ENCODE measurements at regions not wholly inside any gene's neighbourhood (a gene's known extent, or its start where the extent isn't known, plus 50 kb on each side); places are given as distances from the start of the nearest gene placed in this dataset.

DNA sequence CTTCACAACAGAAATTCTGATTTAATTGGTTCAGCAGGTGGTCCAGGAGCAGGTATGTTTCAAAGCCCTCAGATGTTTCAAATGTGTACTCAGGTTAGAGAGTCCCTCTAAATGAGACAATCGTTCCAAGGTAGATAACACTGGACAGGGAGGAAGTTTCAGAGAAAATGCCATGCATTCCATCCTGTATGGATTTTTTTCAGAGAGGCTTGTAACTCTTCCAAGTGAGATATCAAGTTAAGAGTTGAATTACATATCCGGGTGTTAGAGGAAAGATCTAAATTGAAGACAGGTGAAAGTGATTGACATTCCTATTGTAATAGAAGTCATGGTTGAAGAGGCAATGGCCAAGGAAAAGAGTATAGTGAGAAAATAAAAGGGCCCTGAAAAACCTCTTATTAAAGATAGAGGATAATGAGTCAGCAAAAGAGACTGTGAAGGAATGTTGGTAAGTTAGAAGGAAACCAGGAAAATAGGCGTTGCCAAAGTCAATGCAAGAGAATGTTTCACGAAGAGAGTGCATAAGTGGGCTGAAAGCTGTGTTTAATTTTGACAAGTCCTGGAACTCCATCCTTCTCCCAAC, 105.8 kb downstream of the BMP4 start:
- Histone ChIP-seq H3K36me3 (no peaks in the 10 kb centered on the region), H3K27me3 (ENCODE audit: low read depth) (no peaks in the 10 kb centered on the region), H3K4me3 (no peak overlapping the region), H3K27ac (no peak overlapping the region), H3K9me3 (no peaks in the 10 kb centered on the region), H3K4me1 (no peaks in the 10 kb centered on the region)
- intact Hi-C loops (cut with DNase I): no loop called here
- ATAC-seq (peak in 1 of 2 donors; percentile 44), DNase-seq (no peak)
- TF ChIP-seq, protein P1, sequence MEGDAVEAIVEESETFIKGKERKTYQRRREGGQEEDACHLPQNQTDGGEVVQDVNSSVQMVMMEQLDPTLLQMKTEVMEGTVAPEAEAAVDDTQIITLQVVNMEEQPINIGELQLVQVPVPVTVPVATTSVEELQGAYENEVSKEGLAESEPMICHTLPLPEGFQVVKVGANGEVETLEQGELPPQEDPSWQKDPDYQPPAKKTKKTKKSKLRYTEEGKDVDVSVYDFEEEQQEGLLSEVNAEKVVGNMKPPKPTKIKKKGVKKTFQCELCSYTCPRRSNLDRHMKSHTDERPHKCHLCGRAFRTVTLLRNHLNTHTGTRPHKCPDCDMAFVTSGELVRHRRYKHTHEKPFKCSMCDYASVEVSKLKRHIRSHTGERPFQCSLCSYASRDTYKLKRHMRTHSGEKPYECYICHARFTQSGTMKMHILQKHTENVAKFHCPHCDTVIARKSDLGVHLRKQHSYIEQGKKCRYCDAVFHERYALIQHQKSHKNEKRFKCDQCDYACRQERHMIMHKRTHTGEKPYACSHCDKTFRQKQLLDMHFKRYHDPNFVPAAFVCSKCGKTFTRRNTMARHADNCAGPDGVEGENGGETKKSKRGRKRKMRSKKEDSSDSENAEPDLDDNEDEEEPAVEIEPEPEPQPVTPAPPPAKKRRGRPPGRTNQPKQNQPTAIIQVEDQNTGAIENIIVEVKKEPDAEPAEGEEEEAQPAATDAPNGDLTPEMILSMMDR (IDR thresholded peaks at IDR 0.05): no peak

DNA sequence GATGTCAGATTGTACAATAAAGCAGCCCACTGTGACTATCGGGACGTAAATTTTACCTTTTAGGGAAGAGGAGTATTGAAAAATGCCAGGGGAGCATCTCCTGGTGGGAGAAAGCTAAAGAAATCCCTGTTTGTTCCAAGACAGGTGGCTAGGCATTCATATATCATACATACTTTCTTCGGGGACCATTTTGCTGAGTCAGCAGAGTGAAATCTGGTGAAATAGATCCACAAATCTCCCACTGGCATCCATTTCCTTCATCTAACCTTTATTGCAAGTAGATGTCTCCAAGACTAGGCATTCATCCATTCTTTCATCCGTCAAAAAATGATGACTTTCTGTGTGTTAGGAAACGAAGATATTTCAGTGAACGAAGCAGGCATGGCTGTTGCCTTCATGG, 107.1 kb downstream of the BMP4 start:
- H3K9me3 ChIP-seq: no peaks in the 10 kb centered on the region
- DNase-seq: no peak
- H3K4me3 ChIP-seq: no peak overlapping the region
- H3K27me3 ChIP-seq (ENCODE audit: low read depth): no peaks in the 10 kb centered on the region
- no peaks in the 10 kb centered on the region for H3K36me3 ChIP-seq
- no peaks in the 10 kb centered on the region for H3K4me1 ChIP-seq
- intact Hi-C loops (cut with DNase I): no loop called here
- TF ChIP-seq, protein P1 (IDR thresholded peaks at IDR 0.05): no peak
- H3K27ac ChIP-seq: no peak overlapping the region
- no peak for ATAC-seq

DNA sequence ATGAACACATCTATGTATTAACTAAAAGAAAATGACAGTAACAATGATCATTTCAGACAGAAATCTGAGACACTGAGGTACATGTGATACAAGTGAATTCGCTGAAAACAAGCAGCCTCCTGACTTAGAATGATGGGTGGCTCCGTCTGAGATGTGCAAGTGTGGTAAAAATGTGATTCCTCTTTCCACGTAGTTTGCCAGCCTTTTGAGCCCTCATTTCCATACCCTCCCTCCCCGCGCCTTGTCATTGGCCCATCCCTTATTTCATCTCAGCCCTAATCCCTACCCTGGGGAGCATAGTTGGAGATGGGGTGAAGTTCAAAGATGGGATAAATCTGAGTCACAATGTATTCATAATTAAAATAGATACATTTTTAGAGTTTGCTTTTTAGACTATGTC, 107.8 kb downstream of the BMP4 start:
- no peaks in the 10 kb centered on the region for H3K4me1 ChIP-seq
- H3K27ac ChIP-seq: no peak overlapping the region
- no peaks in the 10 kb centered on the region for H3K27me3 ChIP-seq (ENCODE audit: low read depth)
- TF ChIP-seq, protein P1 (IDR thresholded peaks at IDR 0.05): no peak
- intact Hi-C loops (cut with DNase I): no loop called here
- ATAC-seq: no peak
- H3K36me3 ChIP-seq: no peaks in the 10 kb centered on the region
- no peak for DNase-seq
- no peaks in the 10 kb centered on the region for H3K9me3 ChIP-seq
- no peak overlapping the region for H3K4me3 ChIP-seq

DNA sequence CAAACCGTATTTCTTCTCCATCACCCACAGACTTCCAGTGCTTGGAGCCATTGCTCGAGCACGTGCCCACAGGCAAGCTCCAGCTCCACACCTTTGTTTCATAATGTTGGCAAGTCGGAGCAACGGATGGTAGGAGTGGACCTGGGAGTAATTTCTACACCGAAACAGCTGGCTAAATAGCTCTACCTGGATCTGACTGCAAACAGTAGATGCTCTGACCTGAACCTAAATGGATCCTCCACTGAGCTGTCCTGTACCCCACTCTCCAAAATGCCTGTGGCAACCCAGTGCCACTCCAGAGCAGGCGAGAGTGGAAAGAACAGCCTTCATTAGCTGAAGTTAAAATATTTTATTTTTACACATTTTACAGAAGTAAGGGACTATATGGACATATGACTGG, 108.7 kb downstream of the BMP4 start:
- DNase-seq (no peak), ATAC-seq (no peak)
- intact Hi-C loops (cut with DNase I): no loop called here
- Histone ChIP-seq H3K36me3 (no peaks in the 10 kb centered on the region), H3K4me1 (no peaks in the 10 kb centered on the region), H3K27ac (no peak overlapping the region), H3K9me3 (no peaks in the 10 kb centered on the region), H3K4me3 (no peak overlapping the region), H3K27me3 (ENCODE audit: low read depth) (no peaks in the 10 kb centered on the region)
- TF ChIP-seq, protein P1 (IDR thresholded peaks at IDR 0.05): no peak

DNA sequence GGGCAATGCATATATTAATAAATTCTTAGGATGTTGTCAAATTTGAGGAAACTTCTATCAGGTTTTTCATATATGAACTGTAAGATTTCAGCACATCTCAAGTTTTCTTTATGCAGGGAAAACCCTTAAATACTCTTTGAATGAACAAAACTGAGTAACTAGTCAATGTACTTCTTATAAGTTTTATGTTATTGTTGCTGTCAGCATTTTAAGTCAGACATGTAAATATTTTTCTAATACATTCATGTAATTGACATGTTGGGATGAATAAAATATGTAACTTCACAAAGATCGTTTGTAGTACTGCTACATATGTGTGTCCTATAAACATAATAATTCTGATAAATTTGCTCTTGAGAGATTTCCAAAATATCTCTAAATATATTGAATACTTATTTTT, 109.6 kb downstream of the BMP4 start:
- no peaks in the 10 kb centered on the region for H3K4me1 ChIP-seq
- intact Hi-C loops (cut with DNase I): no loop called here
- H3K27me3 ChIP-seq (ENCODE audit: low read depth): no peaks in the 10 kb centered on the region
- H3K4me3 ChIP-seq: no peak overlapping the region
- H3K36me3 ChIP-seq: no peaks in the 10 kb centered on the region
- H3K27ac ChIP-seq: no peak overlapping the region
- TF ChIP-seq, protein P1 (IDR thresholded peaks at IDR 0.05): no peak
- ATAC-seq: no peak
- H3K9me3 ChIP-seq: no peaks in the 10 kb centered on the region
- DNase-seq: no peak
